Testis (tissue), 2 donors: ENCODE measurements at regions not wholly inside any gene's neighbourhood (a gene's known extent, or its start where the extent isn't known, plus 50 kb on each side); places are given as distances from the start of the nearest gene placed in this dataset.

Experiments used
- POLR2A ChIP-seq: fragments of 450-650 bp; IDR thresholded peaks from one replicate; pipeline ENCODE4 v1.6.1; 2017; ENCODE audit warnings: antibody characterized with exemption, mild to moderate bottlenecking, moderate library complexity
- TF ChIP-seq, protein P1 (sequence below), 3 experiments: fragments of 450-650 bp in 2 of 3; fragments of 200-600 bp in 1 of 3; sonication (generic) in 1 of 3; IDR thresholded peaks; one replicate each; pipeline ENCODE4 v1.5.1; 2016 to 2019; ENCODE audit warnings: antibody characterized with exemption in 3 of 3, mild to moderate bottlenecking in 2 of 3, moderate library complexity in 1 of 3

DNA sequence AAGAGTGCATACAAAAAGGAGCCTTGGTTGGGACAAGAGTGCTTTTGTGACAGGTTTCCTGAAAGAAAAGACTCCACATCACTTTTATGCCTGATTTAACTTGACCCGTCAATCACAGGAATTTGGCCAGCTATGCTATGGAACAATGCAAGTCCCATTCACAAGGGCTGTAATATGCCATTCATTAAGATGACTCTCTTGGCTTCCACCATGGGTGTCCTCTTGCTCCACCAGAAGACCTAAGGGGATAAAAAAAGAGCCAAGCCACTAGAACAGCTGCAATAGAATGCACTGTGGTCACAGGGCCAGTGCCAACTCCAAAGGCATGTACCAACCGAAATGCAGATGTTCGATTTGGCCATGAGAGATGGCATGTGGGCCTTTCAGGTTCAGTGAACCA is 480.1 kb upstream of the MPDZ start:
- TF ChIP-seq, protein P1, sequence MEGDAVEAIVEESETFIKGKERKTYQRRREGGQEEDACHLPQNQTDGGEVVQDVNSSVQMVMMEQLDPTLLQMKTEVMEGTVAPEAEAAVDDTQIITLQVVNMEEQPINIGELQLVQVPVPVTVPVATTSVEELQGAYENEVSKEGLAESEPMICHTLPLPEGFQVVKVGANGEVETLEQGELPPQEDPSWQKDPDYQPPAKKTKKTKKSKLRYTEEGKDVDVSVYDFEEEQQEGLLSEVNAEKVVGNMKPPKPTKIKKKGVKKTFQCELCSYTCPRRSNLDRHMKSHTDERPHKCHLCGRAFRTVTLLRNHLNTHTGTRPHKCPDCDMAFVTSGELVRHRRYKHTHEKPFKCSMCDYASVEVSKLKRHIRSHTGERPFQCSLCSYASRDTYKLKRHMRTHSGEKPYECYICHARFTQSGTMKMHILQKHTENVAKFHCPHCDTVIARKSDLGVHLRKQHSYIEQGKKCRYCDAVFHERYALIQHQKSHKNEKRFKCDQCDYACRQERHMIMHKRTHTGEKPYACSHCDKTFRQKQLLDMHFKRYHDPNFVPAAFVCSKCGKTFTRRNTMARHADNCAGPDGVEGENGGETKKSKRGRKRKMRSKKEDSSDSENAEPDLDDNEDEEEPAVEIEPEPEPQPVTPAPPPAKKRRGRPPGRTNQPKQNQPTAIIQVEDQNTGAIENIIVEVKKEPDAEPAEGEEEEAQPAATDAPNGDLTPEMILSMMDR (IDR thresholded peaks at IDR 0.05), result no peak
- no peak for TF ChIP-seq POLR2A
